ENCODE measurements at regions not wholly inside any gene's neighbourhood (a gene's known extent, or its start where the extent isn't known, plus 50 kb on each side); places are given as distances from the start of the nearest gene placed in this dataset.
A peak's percentile ranks its signal among the peaks of the same experiment; 100 is the strongest.

GRCh38 chr12:111269718-111270117, 99.2 kb downstream of the PHETA1 start:
- in situ Hi-C loops (cut with MboI; ENCODE audit: low pct_ligation_motif_present in 1 of 4, low pct_unique_long_range_greater_than_20kb in 1 of 4, low sequenced_read_pairs in 3 of 4) (no loop called here), intact Hi-C loops (cut with DNase I; ENCODE audit: low total_unique reads) (no loop called here)
- no peaks in the 10 kb centered on the region for H3K36me3 ChIP-seq
- no peaks in the 10 kb centered on the region for H3K4me1 ChIP-seq
- 46 to 61% methylated on average over 4 to 7 of the region's 7 CpGs for WGBS, 2 donors (ENCODE audit: low coverage in 1 of 2)
- H3K27me3 ChIP-seq = peaks cover 27% of the 10 kb centered on the region
- no peak overlapping the region for H3K4me3 ChIP-seq
- H3K9me3 ChIP-seq = no peaks in the 10 kb centered on the region
- TF ChIP-seq POLR2A (IDR thresholded peaks at IDR 0.05) (no peak), CTCF (IDR thresholded peaks at IDR 0.05) (no peak), EP300 (IDR thresholded peaks at IDR 0.05; ENCODE audit: low read depth) (no peak), POLR2AphosphoS5 (IDR thresholded peaks at IDR 0.05) (no peak)
- no peak for DNase-seq
- no peak overlapping the region for H3K27ac ChIP-seq

- in situ Hi-C loops (cut with MboI; ENCODE audit: low pct_ligation_motif_present in 1 of 4, low pct_unique_long_range_greater_than_20kb in 1 of 4, low sequenced_read_pairs in 3 of 4) (no loop called here), intact Hi-C loops (cut with DNase I; ENCODE audit: low total_unique reads) (no loop called here)
- Histone ChIP-seq H3K27me3 (peaks cover 19% of the 10 kb centered on the region), H3K36me3 (no peaks in the 10 kb centered on the region), H3K4me3 (no peak overlapping the region), H3K27ac (no peak overlapping the region), H3K4me1 (no peaks in the 10 kb centered on the region), H3K9me3 (no peaks in the 10 kb centered on the region)
- TF ChIP-seq CTCF (IDR thresholded peaks at IDR 0.05) (peak in 4 of 5 experiments; percentile 24 to 35 (median 28)), POLR2A (IDR thresholded peaks at IDR 0.05) (no peak), EP300 (IDR thresholded peaks at IDR 0.05; ENCODE audit: low read depth) (no peak), POLR2AphosphoS5 (IDR thresholded peaks at IDR 0.05) (no peak)
- no peak for DNase-seq
- 40 to 70% methylated on average over 3 to 16 of the region's 16 CpGs for WGBS, 2 donors (ENCODE audit: low coverage in 1 of 2)
These were observed 99.9 kb downstream of the PHETA1 start for GRCh38 chr12:111268738-111269572.

- no peaks in the 10 kb centered on the region for H3K36me3 ChIP-seq
- peaks cover 15% of the 10 kb centered on the region for H3K27me3 ChIP-seq
- 43 to 57% methylated on average over 2 to 8 of the region's 8 CpGs for WGBS, 2 donors (ENCODE audit: low coverage in 1 of 2)
- H3K27ac ChIP-seq = no peak overlapping the region
- TF ChIP-seq EP300 (IDR thresholded peaks at IDR 0.05; ENCODE audit: low read depth) = no peak
- no peak for TF ChIP-seq CTCF (IDR thresholded peaks at IDR 0.05)
- TF ChIP-seq POLR2AphosphoS5 (IDR thresholded peaks at IDR 0.05) = no peak
- TF ChIP-seq POLR2A (IDR thresholded peaks at IDR 0.05) = no peak
- in situ Hi-C loops (cut with MboI; ENCODE audit: low pct_ligation_motif_present in 1 of 4, low pct_unique_long_range_greater_than_20kb in 1 of 4, low sequenced_read_pairs in 3 of 4) = no loop called here
- H3K9me3 ChIP-seq = no peaks in the 10 kb centered on the region
- no peaks in the 10 kb centered on the region for H3K4me1 ChIP-seq
- no peak overlapping the region for H3K4me3 ChIP-seq
- intact Hi-C loops (cut with DNase I; ENCODE audit: low total_unique reads) = no loop called here
- DNase-seq = no peak
These were observed 101.8 kb downstream of the PHETA1 start for GRCh38 chr12:111267144-111267543.

- WGBS, 2 donors (ENCODE audit: low coverage in 1 of 2) = 60 to 62% methylated on average over 4 to 6 of the region's 6 CpGs
- TF ChIP-seq POLR2A (IDR thresholded peaks at IDR 0.05) (no peak), EP300 (IDR thresholded peaks at IDR 0.05; ENCODE audit: low read depth) (no peak), POLR2AphosphoS5 (IDR thresholded peaks at IDR 0.05) (no peak), CTCF (IDR thresholded peaks at IDR 0.05) (no peak)
- Histone ChIP-seq H3K27ac (no peak overlapping the region), H3K4me3 (no peak overlapping the region), H3K4me1 (no peaks in the 10 kb centered on the region), H3K9me3 (no peaks in the 10 kb centered on the region), H3K36me3 (no peaks in the 10 kb centered on the region), H3K27me3 (no peaks in the 10 kb centered on the region)
- intact Hi-C loops (cut with DNase I; ENCODE audit: low total_unique reads) = no loop called here
- in situ Hi-C loops (cut with MboI; ENCODE audit: low pct_ligation_motif_present in 1 of 4, low pct_unique_long_range_greater_than_20kb in 1 of 4, low sequenced_read_pairs in 3 of 4) = no loop called here
- DNase-seq = no peak
These were observed 106.8 kb downstream of the PHETA1 start for GRCh38 chr12:111261911-111262676.

All from transverse colon (tissue), 4 donors.